ENCODE measurements at regions not wholly inside any gene's neighbourhood (a gene's known extent, or its start where the extent isn't known, plus 50 kb on each side); places are given as distances from the start of the nearest gene placed in this dataset.

DNA sequence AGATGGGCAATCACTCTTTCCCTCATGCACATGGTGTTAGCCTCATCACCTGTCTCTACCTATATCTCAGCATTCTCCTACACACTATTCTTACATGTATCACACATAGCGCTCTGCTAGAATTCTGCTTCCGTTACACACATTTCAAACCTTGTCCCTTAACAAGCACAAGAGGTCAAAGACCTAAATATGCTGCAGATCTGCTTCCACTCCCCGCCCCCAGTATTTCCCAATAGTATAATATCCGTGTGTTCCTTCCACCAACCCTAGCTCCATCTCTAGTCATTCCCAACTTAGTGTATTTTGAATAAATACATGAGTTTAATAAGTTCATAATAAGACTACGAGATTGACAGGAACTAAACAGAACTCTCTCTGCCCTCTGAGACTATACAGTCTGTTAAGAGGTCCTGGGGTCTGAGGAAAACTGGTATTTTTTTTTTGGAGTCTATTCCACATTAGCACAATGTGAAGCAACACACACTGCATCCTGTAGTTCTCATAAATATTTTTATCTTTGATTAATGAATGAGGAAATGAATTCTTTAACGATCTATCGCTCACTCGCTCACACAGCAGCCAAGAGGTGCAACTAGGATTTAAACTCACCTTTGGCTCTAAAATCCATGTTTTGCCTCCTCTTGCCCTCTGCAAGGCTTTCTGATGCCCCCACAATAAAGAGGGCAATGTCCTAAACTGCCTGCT is 491.6 kb downstream of the QKI start:
- Histone ChIP-seq H3K27me3 (ENCODE audit: insufficient read depth, low read depth, low read length) (no peaks in the 10 kb centered on the region), H3K9ac (ENCODE audit: low read length) (no peak overlapping the region), H3K27ac (ENCODE audit: low read length) (no peak overlapping the region)

DNA sequence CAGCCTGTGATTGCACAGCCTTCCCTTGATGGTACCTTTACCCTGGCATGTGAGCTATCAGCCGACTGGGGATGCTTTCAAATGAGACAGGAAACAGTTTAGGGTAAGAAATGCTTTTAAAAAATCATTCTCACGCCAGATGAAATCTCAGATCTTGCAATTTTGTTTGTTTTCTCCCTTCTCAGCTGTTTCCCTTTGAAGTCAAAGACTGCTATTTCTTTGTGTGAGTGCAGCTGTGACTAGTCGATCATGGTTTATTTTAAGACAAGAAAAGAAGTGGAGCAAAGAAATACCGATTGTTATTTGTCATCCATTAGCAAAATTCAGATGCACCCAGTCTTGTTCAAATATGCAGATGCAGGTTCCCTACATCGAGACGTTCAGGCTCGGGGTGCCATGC is 489.7 kb downstream of the QKI start:
- TF ChIP-seq EZH2 (IDR thresholded peaks at IDR 0.05; ENCODE audit: borderline replicate concordance, insufficient read depth, low read length, poor library complexity, severe bottlenecking) = no peak
- no peak for TF ChIP-seq RAD21 (conservative IDR thresholded peaks at IDR 0.05)
- TF ChIP-seq, protein P1, sequence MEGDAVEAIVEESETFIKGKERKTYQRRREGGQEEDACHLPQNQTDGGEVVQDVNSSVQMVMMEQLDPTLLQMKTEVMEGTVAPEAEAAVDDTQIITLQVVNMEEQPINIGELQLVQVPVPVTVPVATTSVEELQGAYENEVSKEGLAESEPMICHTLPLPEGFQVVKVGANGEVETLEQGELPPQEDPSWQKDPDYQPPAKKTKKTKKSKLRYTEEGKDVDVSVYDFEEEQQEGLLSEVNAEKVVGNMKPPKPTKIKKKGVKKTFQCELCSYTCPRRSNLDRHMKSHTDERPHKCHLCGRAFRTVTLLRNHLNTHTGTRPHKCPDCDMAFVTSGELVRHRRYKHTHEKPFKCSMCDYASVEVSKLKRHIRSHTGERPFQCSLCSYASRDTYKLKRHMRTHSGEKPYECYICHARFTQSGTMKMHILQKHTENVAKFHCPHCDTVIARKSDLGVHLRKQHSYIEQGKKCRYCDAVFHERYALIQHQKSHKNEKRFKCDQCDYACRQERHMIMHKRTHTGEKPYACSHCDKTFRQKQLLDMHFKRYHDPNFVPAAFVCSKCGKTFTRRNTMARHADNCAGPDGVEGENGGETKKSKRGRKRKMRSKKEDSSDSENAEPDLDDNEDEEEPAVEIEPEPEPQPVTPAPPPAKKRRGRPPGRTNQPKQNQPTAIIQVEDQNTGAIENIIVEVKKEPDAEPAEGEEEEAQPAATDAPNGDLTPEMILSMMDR (IDR thresholded peaks at IDR 0.05; ENCODE audit: poor library complexity, severe bottlenecking) = no peak
- no peak for TF ChIP-seq EP300 (conservative IDR thresholded peaks at IDR 0.05; ENCODE audit: poor library complexity, severe bottlenecking)
- TF ChIP-seq, protein P2, sequence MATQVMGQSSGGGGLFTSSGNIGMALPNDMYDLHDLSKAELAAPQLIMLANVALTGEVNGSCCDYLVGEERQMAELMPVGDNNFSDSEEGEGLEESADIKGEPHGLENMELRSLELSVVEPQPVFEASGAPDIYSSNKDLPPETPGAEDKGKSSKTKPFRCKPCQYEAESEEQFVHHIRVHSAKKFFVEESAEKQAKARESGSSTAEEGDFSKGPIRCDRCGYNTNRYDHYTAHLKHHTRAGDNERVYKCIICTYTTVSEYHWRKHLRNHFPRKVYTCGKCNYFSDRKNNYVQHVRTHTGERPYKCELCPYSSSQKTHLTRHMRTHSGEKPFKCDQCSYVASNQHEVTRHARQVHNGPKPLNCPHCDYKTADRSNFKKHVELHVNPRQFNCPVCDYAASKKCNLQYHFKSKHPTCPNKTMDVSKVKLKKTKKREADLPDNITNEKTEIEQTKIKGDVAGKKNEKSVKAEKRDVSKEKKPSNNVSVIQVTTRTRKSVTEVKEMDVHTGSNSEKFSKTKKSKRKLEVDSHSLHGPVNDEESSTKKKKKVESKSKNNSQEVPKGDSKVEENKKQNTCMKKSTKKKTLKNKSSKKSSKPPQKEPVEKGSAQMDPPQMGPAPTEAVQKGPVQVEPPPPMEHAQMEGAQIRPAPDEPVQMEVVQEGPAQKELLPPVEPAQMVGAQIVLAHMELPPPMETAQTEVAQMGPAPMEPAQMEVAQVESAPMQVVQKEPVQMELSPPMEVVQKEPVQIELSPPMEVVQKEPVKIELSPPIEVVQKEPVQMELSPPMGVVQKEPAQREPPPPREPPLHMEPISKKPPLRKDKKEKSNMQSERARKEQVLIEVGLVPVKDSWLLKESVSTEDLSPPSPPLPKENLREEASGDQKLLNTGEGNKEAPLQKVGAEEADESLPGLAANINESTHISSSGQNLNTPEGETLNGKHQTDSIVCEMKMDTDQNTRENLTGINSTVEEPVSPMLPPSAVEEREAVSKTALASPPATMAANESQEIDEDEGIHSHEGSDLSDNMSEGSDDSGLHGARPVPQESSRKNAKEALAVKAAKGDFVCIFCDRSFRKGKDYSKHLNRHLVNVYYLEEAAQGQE (IDR thresholded peaks at IDR 0.05; ENCODE audit: borderline replicate concordance) = no peak
- TF ChIP-seq TAF1 (IDR thresholded peaks at IDR 0.05; ENCODE audit: low read depth) = no peak
- H3K9me3 ChIP-seq (ENCODE audit: low read length) = no peaks in the 10 kb centered on the region
- no peak overlapping the region for H3K4me2 ChIP-seq (ENCODE audit: low read length)
- no peak overlapping the region for H2AFZ ChIP-seq (ENCODE audit: low read depth, low read length)
- no peaks in the 10 kb centered on the region for H3K36me3 ChIP-seq (ENCODE audit: insufficient read depth, low read length)
- H3K27me3 ChIP-seq (ENCODE audit: insufficient read depth, low read depth, low read length) = no peaks in the 10 kb centered on the region
- no peak overlapping the region for H3K27ac ChIP-seq (ENCODE audit: low read length)
- H3F3A ChIP-seq (ENCODE audit: insufficient read depth, low read length, poor library complexity, severe bottlenecking) = no peaks in the 10 kb centered on the region
- no peak overlapping the region for H3K9ac ChIP-seq (ENCODE audit: low read length)
- H3K79me2 ChIP-seq (replicated peaks; ENCODE audit: insufficient read depth, low read length) = no peaks in the 10 kb centered on the region
- H4K20me1 ChIP-seq (ENCODE audit: insufficient read depth) = no peaks in the 10 kb centered on the region
- no peak overlapping the region for H3K4me3 ChIP-seq (ENCODE audit: low read length)
- H3K9me2 ChIP-seq (ENCODE audit: insufficient read depth, low read length) = no peaks in the 10 kb centered on the region

More for the DNA sequence above, 491.6 kb downstream of the QKI start:
- Histone ChIP-seq H3K9me2 (ENCODE audit: insufficient read depth, low read length) (no peaks in the 10 kb centered on the region), H3K79me2 (replicated peaks; ENCODE audit: insufficient read depth, low read length) (no peaks in the 10 kb centered on the region), H3K36me3 (ENCODE audit: insufficient read depth, low read length) (no peaks in the 10 kb centered on the region), H3K4me2 (ENCODE audit: low read length) (no peak overlapping the region), H3K4me3 (ENCODE audit: low read length) (no peak overlapping the region), H3F3A (ENCODE audit: insufficient read depth, low read length, poor library complexity, severe bottlenecking) (no peaks in the 10 kb centered on the region), H4K20me1 (ENCODE audit: insufficient read depth) (no peaks in the 10 kb centered on the region), H3K9me3 (ENCODE audit: low read length) (no peaks in the 10 kb centered on the region), H2AFZ (ENCODE audit: low read depth, low read length) (no peak overlapping the region)
- TF ChIP-seq EP300 (conservative IDR thresholded peaks at IDR 0.05; ENCODE audit: poor library complexity, severe bottlenecking) = no peak
- TF ChIP-seq MXI1 (conservative IDR thresholded peaks at IDR 0.05; ENCODE audit: poor library complexity, severe bottlenecking) = no peak
- TF ChIP-seq TAF1 (IDR thresholded peaks at IDR 0.05; ENCODE audit: low read depth) = no peak
- TF ChIP-seq RAD21 (conservative IDR thresholded peaks at IDR 0.05) = no peak
- TF ChIP-seq, protein P1 (IDR thresholded peaks at IDR 0.05; ENCODE audit: poor library complexity, severe bottlenecking) = no peak
- TF ChIP-seq EZH2 (IDR thresholded peaks at IDR 0.05; ENCODE audit: borderline replicate concordance, insufficient read depth, low read length, poor library complexity, severe bottlenecking) = no peak
- no peak for TF ChIP-seq SMC3 (conservative IDR thresholded peaks at IDR 0.05; ENCODE audit: poor library complexity)
- TF ChIP-seq, protein P2 (IDR thresholded peaks at IDR 0.05; ENCODE audit: borderline replicate concordance) = no peak
- no peak for TF ChIP-seq POLR2AphosphoS5 (IDR thresholded peaks at IDR 0.05)

Data from neural cell (in vitro differentiated cells).